ENCODE measurements at regions not wholly inside any gene's neighbourhood (a gene's known extent, or its start where the extent isn't known, plus 50 kb on each side); places are given as distances from the start of the nearest gene placed in this dataset.

DNA sequence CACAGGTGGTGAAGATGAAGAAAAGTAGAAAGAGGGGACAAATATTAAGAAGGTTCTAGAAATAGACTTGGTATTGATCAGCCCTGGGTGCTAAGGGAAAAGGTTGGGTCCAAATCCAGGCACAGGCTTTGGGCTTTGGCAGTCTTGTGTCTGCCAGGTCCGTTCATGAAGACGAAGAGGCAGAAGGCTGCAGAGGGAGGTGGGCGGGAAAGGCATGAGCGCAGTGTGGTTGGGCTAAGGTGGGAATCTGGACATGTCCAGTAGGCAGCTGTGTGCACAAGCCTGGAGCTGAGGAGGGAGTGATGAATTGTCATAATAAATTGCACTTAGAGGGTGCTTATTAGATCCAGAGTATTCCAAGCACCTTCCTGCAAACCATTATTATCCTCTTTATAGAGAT is 105.7 kb upstream of the TEX51 start:
- no peak overlapping the region for H3K4me3 ChIP-seq (ENCODE audit: low read length)
- TF ChIP-seq, protein P1, sequence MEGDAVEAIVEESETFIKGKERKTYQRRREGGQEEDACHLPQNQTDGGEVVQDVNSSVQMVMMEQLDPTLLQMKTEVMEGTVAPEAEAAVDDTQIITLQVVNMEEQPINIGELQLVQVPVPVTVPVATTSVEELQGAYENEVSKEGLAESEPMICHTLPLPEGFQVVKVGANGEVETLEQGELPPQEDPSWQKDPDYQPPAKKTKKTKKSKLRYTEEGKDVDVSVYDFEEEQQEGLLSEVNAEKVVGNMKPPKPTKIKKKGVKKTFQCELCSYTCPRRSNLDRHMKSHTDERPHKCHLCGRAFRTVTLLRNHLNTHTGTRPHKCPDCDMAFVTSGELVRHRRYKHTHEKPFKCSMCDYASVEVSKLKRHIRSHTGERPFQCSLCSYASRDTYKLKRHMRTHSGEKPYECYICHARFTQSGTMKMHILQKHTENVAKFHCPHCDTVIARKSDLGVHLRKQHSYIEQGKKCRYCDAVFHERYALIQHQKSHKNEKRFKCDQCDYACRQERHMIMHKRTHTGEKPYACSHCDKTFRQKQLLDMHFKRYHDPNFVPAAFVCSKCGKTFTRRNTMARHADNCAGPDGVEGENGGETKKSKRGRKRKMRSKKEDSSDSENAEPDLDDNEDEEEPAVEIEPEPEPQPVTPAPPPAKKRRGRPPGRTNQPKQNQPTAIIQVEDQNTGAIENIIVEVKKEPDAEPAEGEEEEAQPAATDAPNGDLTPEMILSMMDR (conservative IDR thresholded peaks at IDR 0.05; ENCODE audit: low read length), result no peak
- no peak for DNase-seq (ENCODE audit: low read depth)

DNA sequence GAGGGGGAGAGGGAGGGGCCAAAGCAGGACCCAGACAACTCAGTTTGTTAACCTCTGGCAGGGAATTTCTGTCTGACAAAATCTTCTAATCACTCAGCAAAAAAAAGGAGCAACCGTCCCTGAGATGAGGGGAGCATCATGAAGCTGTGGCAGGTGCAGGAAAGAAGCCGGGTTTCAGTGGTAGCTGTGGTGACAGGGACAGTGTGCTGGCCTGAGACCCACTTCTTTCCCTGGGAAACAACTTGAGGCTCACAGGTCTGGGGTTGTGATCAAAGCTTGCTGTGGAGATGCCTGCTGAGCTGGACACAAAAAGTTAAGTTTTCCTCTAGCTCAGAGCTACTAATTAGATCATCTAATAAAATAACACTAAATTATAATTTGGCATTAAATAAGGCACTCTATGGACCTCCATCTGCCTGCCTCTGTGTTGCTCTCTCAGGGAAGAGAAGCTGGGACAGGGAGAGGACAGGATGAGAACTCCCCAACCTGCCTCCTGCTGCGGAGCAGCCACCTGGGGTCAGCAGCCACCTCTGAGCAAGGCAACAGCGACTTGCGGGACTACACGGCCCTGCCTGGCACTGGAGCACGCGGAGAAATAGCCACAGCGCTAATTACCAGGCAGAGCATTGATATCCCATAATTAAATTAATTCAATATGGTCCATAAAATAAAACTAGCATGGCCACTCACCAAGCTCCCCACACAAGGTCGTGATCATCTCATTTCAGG is 104.6 kb upstream of the TEX51 start:
- DNase-seq (ENCODE audit: low read depth), result no peak

DNA sequence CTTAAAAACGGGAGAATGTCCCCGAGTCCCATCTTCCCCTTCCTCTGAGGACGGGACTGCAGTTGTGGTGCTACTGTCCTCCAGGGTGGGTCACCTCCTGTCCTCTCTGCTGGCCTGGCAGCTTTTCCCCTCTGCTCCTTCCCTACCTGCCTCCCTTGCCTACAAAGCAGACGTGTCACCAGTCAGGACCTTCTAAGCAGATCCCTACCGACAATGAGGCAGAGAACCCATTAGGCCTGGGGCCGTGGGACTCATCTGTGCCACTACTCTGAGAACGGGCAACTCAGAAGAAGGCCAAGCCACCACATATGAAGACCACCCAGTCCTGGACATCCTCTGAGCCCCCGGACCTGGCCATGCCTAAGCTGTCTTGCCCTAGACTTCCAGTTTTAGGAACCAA is 103.0 kb upstream of the TEX51 start:
- no peak for DNase-seq (ENCODE audit: low read depth)
- TF ChIP-seq, protein P1 (conservative IDR thresholded peaks at IDR 0.05; ENCODE audit: low read length), result no peak
- no peak overlapping the region for H3K4me3 ChIP-seq (ENCODE audit: low read length)

More for the DNA sequence above, 104.6 kb upstream of the TEX51 start:
- TF ChIP-seq, protein P1 (conservative IDR thresholded peaks at IDR 0.05; ENCODE audit: low read length), result no peak
- H3K4me3 ChIP-seq (ENCODE audit: low read length), result no peak overlapping the region

DNA sequence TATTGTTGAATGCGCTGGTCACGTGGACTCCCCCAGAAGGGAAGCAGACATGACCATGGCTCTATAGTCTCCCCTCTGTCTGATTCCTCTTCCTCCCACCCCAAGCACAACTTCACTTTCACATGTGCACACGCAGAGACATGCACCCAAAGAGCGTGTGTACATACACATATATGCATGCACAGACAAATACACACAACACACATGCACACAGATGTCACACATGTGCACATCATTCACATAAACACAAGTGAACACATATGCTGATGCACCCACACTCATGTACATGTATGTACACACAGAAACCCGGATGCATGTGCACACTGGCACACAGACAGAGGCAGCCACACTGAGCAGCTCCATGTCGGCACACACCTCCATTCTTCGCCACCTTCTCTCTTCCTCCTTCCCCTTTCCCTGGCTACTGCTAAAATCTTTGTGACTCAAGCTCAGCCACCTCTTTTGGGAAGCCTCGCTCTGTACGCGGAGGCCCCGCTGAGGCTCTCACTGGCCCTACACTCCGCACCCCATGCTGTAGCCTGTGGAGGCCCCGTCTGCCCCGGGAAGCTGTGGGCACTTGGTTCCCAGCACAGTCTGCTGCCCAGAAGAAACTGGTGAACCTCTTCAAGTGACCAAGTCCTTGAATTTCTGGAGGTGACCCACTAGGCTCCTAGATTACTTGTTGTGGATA is 101.6 kb upstream of the TEX51 start:
- DNase-seq (ENCODE audit: low read depth), result no peak
- no peak overlapping the region for H3K4me3 ChIP-seq (ENCODE audit: low read length)
- TF ChIP-seq, protein P1 (conservative IDR thresholded peaks at IDR 0.05; ENCODE audit: low read length), result no peak

DNA sequence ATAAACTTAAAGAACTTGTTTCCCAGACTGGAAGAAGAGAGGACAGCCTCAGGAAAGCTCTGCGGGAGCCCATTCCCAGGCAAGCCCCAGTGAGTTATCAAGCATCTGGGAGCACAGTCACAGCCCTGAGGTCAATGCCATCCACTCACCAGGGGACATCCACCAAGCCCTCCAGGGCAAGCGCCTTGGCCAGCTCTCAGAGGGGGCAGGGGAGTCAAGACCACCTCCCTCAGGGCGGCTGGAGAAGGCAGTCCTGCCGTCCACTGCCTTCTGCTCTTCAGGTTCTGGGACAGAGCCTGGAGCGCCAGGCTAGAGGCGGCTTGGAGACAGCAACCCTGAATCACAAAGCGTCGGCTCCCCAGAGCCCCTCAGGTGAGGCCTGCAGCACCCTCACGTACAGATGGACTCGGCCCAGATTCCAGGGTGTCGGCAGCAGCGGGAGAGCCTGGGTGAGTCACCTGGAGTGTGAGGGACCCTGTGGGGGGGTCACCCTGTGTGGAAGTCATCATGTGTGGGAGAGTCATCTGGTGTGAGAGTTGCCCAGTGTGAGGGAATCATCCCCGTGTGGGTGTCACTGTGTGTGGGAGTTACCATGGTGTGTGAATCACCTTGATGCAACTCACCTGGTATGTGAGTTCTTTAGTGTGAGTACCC is 100.9 kb upstream of the TEX51 start:
- DNase-seq (ENCODE audit: low read depth), result no peak
- no peak overlapping the region for H3K4me3 ChIP-seq (ENCODE audit: low read length)
- TF ChIP-seq, protein P1 (conservative IDR thresholded peaks at IDR 0.05; ENCODE audit: low read length), result no peak

DNA sequence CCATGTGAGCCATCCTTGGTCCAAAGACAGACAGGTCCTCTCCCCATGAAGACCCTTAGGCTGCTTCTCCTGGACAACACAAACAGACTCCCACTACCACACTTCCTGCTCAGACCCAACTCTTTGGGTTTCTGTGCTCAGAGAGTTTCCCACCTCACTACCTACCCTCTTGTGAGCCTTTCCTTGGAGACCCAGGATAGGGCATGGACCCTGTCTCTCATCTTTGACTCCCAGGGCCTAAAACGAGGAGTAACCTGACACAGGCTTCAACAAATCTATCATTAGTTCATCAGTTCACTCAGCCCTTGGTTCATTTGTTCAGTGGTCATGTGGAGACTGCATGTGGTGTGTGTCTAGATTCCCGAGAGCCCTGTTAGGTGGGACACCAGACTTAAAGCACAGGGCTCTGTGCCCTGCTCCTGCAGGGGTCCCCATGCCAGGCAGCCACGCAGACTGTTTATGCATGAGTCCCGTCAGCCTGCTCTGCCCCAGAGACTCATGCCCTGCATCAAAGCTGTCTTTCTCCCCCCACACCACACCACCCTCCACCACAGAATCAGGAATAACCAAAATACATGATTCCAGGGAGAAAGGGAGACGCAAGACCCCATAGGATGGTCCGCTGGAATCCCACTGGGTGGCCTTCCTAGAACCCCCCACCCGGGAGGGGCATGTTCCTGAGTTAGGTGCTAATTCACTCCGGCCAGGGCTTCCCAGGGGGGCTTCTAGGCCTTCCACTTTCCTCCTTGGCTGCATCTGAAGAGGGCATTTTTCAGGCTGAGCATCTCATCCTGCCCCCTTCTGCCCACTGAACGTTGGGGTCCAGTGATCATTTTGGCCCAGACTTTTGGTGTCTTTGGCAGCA is 100.2 kb upstream of the TEX51 start:
- no peak for DNase-seq (ENCODE audit: low read depth)
- TF ChIP-seq, protein P1 (conservative IDR thresholded peaks at IDR 0.05; ENCODE audit: low read length), result no peak

More for the DNA sequence above, 100.2 kb upstream of the TEX51 start:
- H3K4me3 ChIP-seq (ENCODE audit: low read length), result no peak overlapping the region
